B cell (primary cell): ENCODE measurements at regions not wholly inside any gene's neighbourhood (a gene's known extent, or its start where the extent isn't known, plus 50 kb on each side); places are given as distances from the start of the nearest gene placed in this dataset.

ENCODE experiments used
- EZH2 ChIP-seq: IDR thresholded peaks from 2 replicates; pipeline ENCODE4 v1.6.1; 2012; ENCODE audit warnings: borderline replicate concordance, low read depth, mild to moderate bottlenecking, moderate library complexity, low read length; ENCODE audit not compliant: insufficient read depth, poor library complexity, severe bottlenecking
- TF ChIP-seq, protein P1 (sequence below): fragments of 200-600 bp; IDR thresholded peaks from one replicate; pipeline ENCODE4 v1.8.0; 2022; ENCODE audit warnings: antibody characterized with exemption, mild to moderate bottlenecking

DNA sequence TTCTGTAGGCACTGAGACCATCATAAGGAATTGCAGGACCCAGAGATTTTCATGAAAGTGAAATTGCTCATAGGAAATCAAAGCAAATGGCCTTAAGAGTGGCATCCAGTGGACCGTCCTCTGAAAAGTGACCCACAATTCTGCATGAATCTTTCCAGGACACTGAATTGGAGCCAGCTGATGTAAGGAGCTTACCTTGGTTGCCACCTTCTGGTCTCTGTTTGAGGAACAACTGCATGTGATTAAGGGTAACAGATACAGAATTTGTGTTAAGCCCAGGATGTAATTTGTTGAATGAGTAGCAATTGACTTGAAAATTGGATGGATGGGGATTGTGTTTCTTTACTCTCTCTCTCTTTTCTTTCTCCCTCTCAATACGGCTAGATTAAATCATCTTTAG, 49.9 kb upstream of the GAS1 start:
- TF ChIP-seq EZH2 = no peak
- TF ChIP-seq, protein P1, sequence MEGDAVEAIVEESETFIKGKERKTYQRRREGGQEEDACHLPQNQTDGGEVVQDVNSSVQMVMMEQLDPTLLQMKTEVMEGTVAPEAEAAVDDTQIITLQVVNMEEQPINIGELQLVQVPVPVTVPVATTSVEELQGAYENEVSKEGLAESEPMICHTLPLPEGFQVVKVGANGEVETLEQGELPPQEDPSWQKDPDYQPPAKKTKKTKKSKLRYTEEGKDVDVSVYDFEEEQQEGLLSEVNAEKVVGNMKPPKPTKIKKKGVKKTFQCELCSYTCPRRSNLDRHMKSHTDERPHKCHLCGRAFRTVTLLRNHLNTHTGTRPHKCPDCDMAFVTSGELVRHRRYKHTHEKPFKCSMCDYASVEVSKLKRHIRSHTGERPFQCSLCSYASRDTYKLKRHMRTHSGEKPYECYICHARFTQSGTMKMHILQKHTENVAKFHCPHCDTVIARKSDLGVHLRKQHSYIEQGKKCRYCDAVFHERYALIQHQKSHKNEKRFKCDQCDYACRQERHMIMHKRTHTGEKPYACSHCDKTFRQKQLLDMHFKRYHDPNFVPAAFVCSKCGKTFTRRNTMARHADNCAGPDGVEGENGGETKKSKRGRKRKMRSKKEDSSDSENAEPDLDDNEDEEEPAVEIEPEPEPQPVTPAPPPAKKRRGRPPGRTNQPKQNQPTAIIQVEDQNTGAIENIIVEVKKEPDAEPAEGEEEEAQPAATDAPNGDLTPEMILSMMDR = no peak
